ENCODE measurements at regions not wholly inside any gene's neighbourhood (a gene's known extent, or its start where the extent isn't known, plus 50 kb on each side); places are given as distances from the start of the nearest gene placed in this dataset.

DNA sequence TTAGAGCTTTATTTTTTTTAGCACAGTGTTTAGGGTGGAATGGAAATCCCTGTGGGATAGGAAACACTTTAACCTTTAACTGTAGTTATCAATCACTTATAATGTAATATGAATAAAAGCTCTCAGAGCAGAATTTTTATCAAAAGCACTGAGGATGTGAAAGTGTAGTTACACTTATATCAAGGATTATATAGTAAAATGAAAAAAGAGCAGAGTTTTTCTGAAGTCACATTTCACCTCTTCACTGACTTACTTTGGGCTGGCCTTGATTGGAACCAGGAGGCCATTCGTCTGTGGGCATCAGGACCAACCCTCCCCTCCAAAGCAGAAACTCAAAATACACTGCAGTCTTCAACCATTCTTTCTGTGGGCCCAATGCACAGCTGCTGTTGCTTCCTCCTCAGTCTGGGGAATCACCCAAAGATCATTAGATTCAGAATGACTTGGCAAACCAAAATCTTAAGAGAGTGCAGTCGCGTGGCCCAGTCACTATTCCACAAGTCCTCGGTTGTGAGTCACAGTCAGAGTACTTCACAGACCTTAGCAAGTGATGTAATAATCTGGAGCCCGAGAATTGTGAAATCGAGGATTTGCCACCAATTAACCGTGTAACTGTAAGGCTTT is 132.6 kb upstream of the COL8A1 start (continued):
- TF ChIP-seq, protein P1, sequence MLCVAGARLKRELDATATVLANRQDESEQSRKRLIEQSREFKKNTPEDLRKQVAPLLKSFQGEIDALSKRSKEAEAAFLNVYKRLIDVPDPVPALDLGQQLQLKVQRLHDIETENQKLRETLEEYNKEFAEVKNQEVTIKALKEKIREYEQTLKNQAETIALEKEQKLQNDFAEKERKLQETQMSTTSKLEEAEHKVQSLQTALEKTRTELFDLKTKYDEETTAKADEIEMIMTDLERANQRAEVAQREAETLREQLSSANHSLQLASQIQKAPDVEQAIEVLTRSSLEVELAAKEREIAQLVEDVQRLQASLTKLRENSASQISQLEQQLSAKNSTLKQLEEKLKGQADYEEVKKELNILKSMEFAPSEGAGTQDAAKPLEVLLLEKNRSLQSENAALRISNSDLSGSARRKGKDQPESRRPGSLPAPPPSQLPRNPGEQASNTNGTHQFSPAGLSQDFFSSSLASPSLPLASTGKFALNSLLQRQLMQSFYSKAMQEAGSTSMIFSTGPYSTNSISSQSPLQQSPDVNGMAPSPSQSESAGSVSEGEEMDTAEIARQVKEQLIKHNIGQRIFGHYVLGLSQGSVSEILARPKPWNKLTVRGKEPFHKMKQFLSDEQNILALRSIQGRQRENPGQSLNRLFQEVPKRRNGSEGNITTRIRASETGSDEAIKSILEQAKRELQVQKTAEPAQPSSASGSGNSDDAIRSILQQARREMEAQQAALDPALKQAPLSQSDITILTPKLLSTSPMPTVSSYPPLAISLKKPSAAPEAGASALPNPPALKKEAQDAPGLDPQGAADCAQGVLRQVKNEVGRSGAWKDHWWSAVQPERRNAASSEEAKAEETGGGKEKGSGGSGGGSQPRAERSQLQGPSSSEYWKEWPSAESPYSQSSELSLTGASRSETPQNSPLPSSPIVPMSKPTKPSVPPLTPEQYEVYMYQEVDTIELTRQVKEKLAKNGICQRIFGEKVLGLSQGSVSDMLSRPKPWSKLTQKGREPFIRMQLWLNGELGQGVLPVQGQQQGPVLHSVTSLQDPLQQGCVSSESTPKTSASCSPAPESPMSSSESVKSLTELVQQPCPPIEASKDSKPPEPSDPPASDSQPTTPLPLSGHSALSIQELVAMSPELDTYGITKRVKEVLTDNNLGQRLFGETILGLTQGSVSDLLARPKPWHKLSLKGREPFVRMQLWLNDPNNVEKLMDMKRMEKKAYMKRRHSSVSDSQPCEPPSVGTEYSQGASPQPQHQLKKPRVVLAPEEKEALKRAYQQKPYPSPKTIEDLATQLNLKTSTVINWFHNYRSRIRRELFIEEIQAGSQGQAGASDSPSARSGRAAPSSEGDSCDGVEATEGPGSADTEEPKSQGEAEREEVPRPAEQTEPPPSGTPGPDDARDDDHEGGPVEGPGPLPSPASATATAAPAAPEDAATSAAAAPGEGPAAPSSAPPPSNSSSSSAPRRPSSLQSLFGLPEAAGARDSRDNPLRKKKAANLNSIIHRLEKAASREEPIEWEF (IDR thresholded peaks at IDR 0.05; ENCODE audit: insufficient replicate concordance, low read depth, low read length): no peak

GRCh38 chr3:99505200-99505599 is 133.2 kb upstream of the COL8A1 start:
- FAIRE-seq: no peak
- Histone ChIP-seq H2AFZ (ENCODE audit: control insufficient read depth, low read depth, low read length) (no peak overlapping the region; the same call in 1 of the 2 replicates), H3K4me3 (no peak overlapping the region), H3K27ac (ENCODE audit: control insufficient read depth, insufficient read depth) (peak overlapping the region; percentile 41), H4K20me1 (ENCODE audit: control insufficient read depth, insufficient read depth) (no peaks in the 10 kb centered on the region), H3K4me2 (ENCODE audit: control insufficient read depth, insufficient read depth) (peak overlapping the region; percentile 50; the same call in 1 of the 2 replicates), H3K9ac (ENCODE audit: control insufficient read depth, insufficient read depth, low read length) (no peak overlapping the region), H3K9me3 (replicated peaks; ENCODE audit: control insufficient read depth, insufficient read depth, low read length) (no peaks in the 10 kb centered on the region), H3K27me3 (replicated peaks in 1 of 2; ENCODE audit: control insufficient read depth in 2 of 2, insufficient read depth in 2 of 2, low read length in 1 of 2) (no peaks in the 10 kb centered on the region), H3K79me2 (ENCODE audit: control insufficient read depth, insufficient read depth, low read length) (no peaks in the 10 kb centered on the region), H3K36me3 (ENCODE audit: control insufficient read depth in 2 of 2, insufficient read depth in 2 of 2, low read length in 1 of 2) (no peaks in the 10 kb centered on the region), H3K4me1 (ENCODE audit: control insufficient read depth, insufficient read depth, low read length) (peaks cover 6% of the 10 kb centered on the region; the same call in 1 of the 2 replicates)
- in situ Hi-C loops (cut with MboI): no loop called here
- intact Hi-C loops (cut with micrococcal nuclease; ENCODE audit: unreplicated experiment): loop anchor here (1.0 to 10.0 kb wide), 2 partner anchors 87 to 680 kb away; no protein-coding TSS in a partner anchor
- SMC1A ChIA-PET (ENCODE audit: uncharacterized antibody, unreplicated experiment): interaction anchor here (0.7 to 14.1 kb wide), 5 partner anchors 26 to 94 kb away, joined by 3 to 270 read pairs (median 4); no protein-coding TSS in a partner anchor
- WGBS (ENCODE audit: insufficient coverage, insufficient replicate concordance, low lambda C conversion rate, missing lambda C conversion rate): 0% methylated on average over 1 of the region's 1 CpG
- CTCF ChIA-PET: interaction anchor here (1.2 to 12.8 kb wide), 2 partner anchors 27 to 32 kb away, joined by 3 to 303 read pairs; no protein-coding TSS in a partner anchor
- RAD21 ChIA-PET (ENCODE audit: unreplicated experiment): interaction anchor here (1.2 to 2.8 kb wide), 5 partner anchors 24 to 95 kb away, joined by 4 to 21 read pairs (median 8); no protein-coding TSS in a partner anchor
- TF ChIP-seq ZNF24 (IDR thresholded peaks at IDR 0.05) (peak; percentile 71), PKNOX1 (IDR thresholded peaks at IDR 0.05) (peak; percentile 32; the same call in 1 of the 2 replicates), ZNF274 (IDR thresholded peaks at IDR 0.05; ENCODE audit: insufficient read depth, insufficient read length) (no peak), MEF2B (IDR thresholded peaks at IDR 0.05; ENCODE audit: partially characterized antibody, poor library complexity, severe bottlenecking) (peak; percentile 79), EP300 (IDR thresholded peaks at IDR 0.05; ENCODE audit: borderline replicate concordance in 1 of 2, control insufficient read depth in 1 of 2, low read depth in 2 of 2, low read length in 2 of 2) (0 out of 4 replicates have a peak, but pooled peaks of 1 of the 2 experiments have one; percentile 20), SREBF1 (IDR thresholded peaks at IDR 0.05; ENCODE audit: low read length) (no peak), SREBF2 (IDR thresholded peaks at IDR 0.05; ENCODE audit: low read length) (no peak), RELB (IDR thresholded peaks at IDR 0.05; ENCODE audit: low read depth) (peak; percentile 21; the same call in 1 of the 2 replicates), RUNX3 (IDR thresholded peaks at IDR 0.05; ENCODE audit: low read length) (peak; percentile 47; the same call in 1 of the 2 replicates)
- BruUV-seq (replicated peaks): no TSS peak
- POLR2A ChIA-PET: no interaction called here
- DNase-seq (ENCODE audit: low read depth, low spot score): no peak
- ATAC-seq: peak; percentile 82
